ENCODE measurements at regions not wholly inside any gene's neighbourhood (a gene's known extent, or its start where the extent isn't known, plus 50 kb on each side); places are given as distances from the start of the nearest gene placed in this dataset.

- Mint-ChIP-seq H3K4me1 (no peaks in the 10 kb centered on the region), H3K27me3 (peaks cover 51% of the 10 kb centered on the region)
- no peak for ATAC-seq
Observed at GRCh38 chr11:126113963-126114362, 51.3 kb upstream of the CDON start.

DNA sequence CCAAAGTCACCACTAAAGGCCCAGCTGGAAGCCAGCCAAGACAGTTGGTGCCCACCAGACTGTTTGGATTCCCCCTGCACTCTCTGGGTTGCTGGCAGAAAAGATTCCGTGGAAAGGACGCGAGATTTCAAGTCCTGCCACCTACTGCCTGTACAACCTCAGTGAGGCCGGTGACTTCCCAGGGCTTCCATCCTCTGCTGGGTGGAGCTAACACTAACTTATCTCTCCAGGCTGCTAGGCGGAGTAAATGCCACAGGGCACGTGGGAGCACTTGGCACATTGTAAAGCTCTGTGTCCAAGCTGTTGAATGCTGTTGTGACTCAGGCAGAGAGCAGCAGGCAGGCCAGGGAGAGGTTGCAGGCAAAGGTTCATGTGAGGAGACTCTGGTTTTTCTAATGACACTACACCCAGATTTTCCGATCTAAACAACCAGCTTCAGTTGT is 50.9 kb upstream of the CDON start:
- H3K4me3 Mint-ChIP-seq, result no peak overlapping the region

More at GRCh38 chr11:126113963-126114362, 51.3 kb upstream of the CDON start:
- H3K27ac Mint-ChIP-seq, result no peak overlapping the region
- H3K9me3 Mint-ChIP-seq, result no peaks in the 10 kb centered on the region
- no peak overlapping the region for H3K4me3 Mint-ChIP-seq
- H3K36me3 Mint-ChIP-seq, result no peaks in the 10 kb centered on the region

DNA sequence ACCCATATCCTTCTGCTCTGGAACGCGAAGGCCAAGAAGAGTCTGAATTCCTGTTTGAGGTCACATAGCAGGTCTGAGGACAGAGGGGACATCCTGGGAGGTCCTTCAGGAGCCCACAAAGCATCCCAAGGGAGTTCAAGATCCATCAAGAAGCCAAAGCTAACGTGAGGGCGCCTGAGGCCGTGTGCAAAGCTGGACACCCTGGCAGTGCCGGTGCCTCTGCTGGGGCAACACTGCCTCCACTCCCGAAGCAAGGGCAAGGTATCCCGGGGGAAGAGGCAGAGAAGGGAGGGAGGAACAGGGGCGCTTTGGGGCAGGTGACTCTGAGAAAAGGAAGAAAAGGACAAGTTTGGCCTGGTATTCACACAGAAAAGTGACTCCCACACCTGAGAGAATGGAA is 50.3 kb upstream of the CDON start:
- ATAC-seq, result no peak
- peaks cover 51% of the 10 kb centered on the region for H3K27me3 Mint-ChIP-seq
- H3K4me3 Mint-ChIP-seq, result no peak overlapping the region
- no peaks in the 10 kb centered on the region for H3K36me3 Mint-ChIP-seq
- peaks cover under 1% of the 10 kb centered on the region for H3K9me3 Mint-ChIP-seq
- no peak overlapping the region for H3K27ac Mint-ChIP-seq
- no peaks in the 10 kb centered on the region for H3K4me1 Mint-ChIP-seq

More for the DNA sequence above, 50.9 kb upstream of the CDON start:
- Mint-ChIP-seq H3K27ac (no peak overlapping the region), H3K9me3 (no peaks in the 10 kb centered on the region), H3K36me3 (no peaks in the 10 kb centered on the region), H3K4me1 (no peaks in the 10 kb centered on the region), H3K27me3 (peaks cover 51% of the 10 kb centered on the region)
- no peak for ATAC-seq

DNA sequence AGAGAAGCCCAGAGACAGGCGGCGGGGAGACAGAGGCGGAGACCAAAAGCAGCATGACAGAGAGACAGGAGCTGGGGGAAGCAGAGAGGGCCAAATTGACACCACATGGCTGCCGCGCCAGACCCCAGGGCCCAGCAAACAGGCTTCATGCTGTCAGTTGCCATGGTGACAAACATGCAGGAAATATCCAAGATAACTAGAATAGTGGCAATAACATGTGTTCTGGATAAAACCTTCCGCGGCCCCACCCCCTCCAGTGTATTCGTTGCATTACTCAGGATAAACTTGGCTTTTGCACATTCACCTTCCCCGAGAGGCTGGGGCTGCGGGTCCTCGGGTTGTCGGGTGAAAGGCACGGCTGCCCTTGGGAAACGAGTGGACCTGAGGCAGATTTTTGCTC is 49.9 kb upstream of the CDON start:
- no peak overlapping the region for H3K4me3 Mint-ChIP-seq
- H3K36me3 Mint-ChIP-seq, result no peaks in the 10 kb centered on the region
- no peak for ATAC-seq
- H3K27me3 Mint-ChIP-seq, result peaks cover 51% of the 10 kb centered on the region
- no peak overlapping the region for H3K27ac Mint-ChIP-seq
- no peaks in the 10 kb centered on the region for H3K4me1 Mint-ChIP-seq
- peaks cover 2% of the 10 kb centered on the region for H3K9me3 Mint-ChIP-seq

All from stimulated activated memory B cell treated with anti-CD40 and anti-IgM and Interleukin-4, amounts not matched to agents 10 μg/mL and 1 μg/mL and 100 μg/mL, for 72 hours (primary cell).